ENCODE measurements at regions not wholly inside any gene's neighbourhood (a gene's known extent, or its start where the extent isn't known, plus 50 kb on each side); places are given as distances from the start of the nearest gene placed in this dataset.

DNA sequence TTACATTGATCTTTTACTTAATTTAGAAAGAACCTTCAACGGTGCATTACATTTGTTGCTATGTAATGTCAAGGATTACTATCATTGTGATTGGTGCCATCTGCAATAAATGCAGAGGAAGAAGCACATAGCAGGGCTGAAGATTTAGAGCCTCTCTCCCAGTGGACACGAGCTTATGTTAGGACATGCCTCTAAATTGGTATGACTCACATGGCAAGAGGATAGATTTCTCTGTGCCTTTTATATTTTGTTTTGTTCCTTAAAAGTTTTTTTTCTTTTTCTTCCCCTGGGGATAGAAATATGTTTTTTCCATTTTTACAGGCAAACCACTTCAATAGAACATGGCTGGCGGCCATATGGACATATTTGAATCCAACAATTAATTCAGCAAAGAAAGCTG is 205.0 kb upstream of the HAND2 start:
- TF ChIP-seq POLR2AphosphoS5 (IDR thresholded peaks at IDR 0.05; ENCODE audit: low read depth, low read length): no peak
- TF ChIP-seq POLR2A (IDR thresholded peaks at IDR 0.05; ENCODE audit: borderline replicate concordance, extremely low read depth, insufficient read depth, insufficient read length): no peak
- TF ChIP-seq, protein P1, sequence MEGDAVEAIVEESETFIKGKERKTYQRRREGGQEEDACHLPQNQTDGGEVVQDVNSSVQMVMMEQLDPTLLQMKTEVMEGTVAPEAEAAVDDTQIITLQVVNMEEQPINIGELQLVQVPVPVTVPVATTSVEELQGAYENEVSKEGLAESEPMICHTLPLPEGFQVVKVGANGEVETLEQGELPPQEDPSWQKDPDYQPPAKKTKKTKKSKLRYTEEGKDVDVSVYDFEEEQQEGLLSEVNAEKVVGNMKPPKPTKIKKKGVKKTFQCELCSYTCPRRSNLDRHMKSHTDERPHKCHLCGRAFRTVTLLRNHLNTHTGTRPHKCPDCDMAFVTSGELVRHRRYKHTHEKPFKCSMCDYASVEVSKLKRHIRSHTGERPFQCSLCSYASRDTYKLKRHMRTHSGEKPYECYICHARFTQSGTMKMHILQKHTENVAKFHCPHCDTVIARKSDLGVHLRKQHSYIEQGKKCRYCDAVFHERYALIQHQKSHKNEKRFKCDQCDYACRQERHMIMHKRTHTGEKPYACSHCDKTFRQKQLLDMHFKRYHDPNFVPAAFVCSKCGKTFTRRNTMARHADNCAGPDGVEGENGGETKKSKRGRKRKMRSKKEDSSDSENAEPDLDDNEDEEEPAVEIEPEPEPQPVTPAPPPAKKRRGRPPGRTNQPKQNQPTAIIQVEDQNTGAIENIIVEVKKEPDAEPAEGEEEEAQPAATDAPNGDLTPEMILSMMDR (IDR thresholded peaks at IDR 0.05 in 2 of 3, conservative IDR thresholded peaks at IDR 0.05 in 1 of 3; ENCODE audit: borderline replicate concordance in 1 of 3, insufficient read depth in 1 of 3, low read depth in 2 of 3, low read length in 2 of 3): no peak
- no peak for TF ChIP-seq CBX3 (IDR thresholded peaks at IDR 0.05; ENCODE audit: low read depth)
- TF ChIP-seq SRF (IDR thresholded peaks at IDR 0.05; ENCODE audit: low read depth): no peak
- no peak for TF ChIP-seq JUND (IDR thresholded peaks at IDR 0.05)
- TF ChIP-seq, protein P2, sequence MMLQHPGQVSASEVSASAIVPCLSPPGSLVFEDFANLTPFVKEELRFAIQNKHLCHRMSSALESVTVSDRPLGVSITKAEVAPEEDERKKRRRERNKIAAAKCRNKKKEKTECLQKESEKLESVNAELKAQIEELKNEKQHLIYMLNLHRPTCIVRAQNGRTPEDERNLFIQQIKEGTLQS (IDR thresholded peaks at IDR 0.05): no peak
- no peak for TF ChIP-seq ZNF274 (IDR thresholded peaks at IDR 0.05; ENCODE audit: low read depth, low read length)
